Stimulated activated CD8-positive, alpha-beta memory T cell treated with anti-CD3 and anti-CD28 coated beads, Interleukin-4, amount 100 ng/mL, for 1 hour (primary cell): ENCODE measurements at regions not wholly inside any gene's neighbourhood (a gene's known extent, or its start where the extent isn't known, plus 50 kb on each side); places are given as distances from the start of the nearest gene placed in this dataset.

Experiments
- DNase-seq, 2 donors: peaks; one replicate each; pipeline ENCODE4 v3.0.0-alpha.2; 2020; ENCODE audit warnings: low read depth in 2 of 2, low spot score in 1 of 2

DNA sequence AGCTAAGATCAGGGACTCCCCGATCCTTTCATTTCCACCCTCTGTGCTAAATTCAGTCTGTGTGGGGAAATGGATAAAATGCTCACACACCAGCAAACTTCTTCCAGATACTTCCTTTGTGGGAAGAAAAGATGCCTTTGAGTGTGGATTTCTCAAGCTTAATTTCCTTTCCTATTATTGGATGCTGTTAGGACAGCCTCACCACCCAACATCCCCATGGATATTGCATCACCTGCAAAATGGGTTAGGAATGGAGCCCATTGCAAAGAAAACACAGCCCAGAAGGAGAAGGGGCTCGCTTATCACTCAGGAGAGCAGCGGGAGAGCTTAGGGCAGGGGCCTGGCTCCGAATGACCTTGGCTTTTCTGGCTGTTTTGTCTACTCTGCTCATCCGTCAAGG lies 272.2 kb downstream of the CDC5L start:
- DNase-seq = no peak

DNA sequence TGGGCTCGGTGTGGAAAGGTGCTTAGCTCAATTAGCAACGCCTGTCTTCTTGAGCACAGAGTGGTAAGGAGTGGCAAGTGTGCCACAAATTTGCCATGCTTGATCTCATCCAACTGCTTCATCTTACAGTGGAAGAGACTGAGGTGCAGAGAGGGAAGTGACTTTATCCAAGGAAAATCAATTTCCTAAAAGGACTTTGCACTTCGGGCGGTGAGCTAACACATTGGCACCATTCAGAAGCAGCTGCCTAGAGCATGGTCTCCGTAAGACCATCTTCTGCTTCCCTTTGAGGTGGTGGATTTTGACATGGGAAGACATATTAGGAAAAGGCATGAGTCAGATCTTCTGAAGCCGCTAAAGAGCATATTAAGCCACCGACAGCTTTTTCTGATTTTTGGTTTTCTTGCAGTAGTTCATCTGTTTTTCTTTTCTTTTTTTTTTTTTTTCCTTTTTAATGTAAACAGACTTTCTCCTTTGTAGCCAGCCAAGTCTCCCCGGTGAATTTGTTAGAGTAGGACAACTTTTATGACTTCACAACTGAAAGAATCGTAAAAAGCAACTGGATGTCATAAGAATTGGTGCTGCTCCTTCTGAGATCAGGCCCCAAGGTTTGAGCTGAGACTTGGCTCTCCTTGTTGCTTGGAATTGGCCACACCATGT lies 273.2 kb downstream of the CDC5L start:
- DNase-seq = no peak

DNA sequence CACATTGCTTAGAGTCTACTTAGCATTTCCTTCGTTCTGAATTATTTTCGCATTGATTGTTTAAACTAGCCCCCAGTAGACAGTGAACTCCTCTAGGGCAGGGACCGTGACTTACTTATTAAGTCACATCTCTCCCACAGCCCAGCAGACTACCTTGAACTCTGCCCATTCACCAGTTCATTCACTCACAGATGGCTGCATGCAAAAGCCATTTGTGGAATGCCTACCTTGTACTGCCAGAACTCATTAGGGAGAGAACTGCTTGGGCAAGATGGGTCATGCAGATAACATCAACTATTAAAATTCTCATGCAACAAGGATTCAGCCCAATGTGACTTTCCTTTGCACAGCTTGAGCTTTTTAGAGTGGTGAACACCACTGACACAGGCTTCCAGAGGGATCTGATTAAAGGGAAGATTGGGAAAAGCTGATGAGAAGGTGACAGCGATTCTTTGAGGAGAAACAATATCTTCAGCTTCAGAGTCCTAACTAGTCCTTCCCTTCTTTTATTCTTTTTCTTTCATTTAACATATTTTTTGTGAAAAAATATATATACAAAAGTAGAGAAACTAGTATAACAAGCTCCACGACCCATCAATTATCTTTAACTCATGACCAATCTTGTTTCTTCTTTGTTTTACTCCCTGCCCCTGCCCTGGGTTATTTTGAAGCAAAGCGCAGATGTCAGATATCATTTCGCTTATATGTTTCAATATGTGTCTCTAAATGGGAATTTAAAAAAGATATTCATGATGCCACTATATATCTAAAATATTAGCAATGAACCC lies 273.9 kb downstream of the CDC5L start:
- DNase-seq = no peak

DNA sequence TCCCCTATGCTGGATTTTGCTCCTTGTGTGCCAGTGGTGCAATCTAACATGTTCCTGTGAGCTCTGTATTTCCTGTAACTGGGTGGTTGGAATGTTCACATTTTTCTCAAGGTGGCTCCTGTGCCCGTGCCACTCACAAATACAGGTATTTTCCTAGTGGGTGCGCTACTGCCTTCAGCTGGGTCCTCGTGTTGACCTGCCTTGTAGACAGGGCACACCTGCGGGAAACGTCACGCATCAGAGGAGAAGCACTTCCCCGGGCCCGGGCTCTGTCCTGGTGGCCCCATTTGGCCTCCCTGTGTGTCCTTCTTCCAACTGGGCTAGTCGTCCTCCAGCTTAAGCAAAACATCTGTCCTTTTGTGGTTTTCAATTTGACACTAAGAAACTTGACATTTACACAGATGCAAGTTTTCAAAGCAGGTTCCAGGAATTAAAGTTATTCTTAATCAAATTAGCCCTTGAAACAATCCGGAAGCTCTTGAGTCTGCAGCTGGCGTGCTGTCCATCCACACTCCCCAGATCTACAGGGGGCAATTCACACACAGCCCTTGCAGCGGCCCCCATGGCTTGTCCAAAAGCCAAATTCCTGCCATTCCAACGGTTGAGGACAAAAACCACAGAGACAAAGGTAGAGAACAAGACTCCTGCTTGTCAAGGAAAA lies 275.1 kb downstream of the CDC5L start:
- DNase-seq = no peak

DNA sequence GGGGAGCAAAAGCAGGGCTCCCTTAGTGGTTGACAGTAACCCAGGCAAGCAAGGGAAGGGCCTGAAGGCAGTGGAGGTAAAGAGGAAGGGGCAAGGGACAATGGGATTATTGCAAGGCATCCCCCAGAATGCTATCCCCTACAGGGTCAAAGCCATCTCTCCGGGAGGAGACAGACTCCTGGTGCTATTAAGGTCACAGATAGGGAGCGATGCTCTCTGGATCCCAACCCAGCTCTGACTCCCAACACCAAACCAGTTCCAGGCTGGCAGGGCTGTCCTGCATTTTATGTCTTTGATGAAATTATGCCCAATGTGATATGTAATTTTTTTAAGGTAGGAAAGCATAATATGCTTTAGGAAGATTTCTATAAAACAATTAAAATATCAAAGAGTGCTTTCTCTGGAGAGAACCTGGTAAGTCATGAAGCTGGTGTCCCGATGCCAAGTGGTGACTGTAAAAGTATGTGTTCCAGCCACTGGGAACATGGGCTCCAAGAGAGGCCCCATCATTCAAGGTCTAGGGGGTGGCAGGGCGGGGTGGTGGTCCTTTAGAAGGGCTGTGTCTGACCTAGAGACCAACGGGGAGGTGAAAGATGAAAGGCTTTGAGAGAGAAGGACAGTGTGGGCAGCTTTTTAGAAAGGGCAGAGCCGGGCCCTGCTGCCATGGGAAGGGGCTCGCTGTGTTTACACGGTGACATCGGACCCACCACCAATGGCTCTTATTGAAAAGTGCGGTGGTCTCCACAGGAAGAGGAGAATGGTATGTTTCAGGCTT lies 276.5 kb downstream of the CDC5L start:
- no peak for DNase-seq

DNA sequence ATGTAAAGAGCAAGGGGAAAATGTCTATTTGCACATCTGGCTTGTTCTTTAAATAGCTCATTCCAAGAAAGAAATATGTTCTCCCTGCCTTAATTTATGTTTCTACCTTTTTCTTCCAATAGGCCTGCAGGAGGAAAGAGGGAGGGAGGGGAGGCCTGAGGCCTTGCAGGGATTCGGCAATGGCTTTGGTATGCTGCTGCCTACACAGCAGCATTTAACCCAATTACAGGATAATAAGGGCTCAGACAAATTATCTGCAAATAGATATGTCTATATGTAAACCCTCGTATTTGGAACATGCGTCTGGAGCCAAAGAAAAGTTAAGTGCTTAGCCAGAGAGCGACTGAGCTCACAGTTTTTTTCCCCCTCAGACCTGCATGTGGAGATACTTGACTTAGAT lies 277.2 kb downstream of the CDC5L start:
- DNase-seq = no peak

DNA sequence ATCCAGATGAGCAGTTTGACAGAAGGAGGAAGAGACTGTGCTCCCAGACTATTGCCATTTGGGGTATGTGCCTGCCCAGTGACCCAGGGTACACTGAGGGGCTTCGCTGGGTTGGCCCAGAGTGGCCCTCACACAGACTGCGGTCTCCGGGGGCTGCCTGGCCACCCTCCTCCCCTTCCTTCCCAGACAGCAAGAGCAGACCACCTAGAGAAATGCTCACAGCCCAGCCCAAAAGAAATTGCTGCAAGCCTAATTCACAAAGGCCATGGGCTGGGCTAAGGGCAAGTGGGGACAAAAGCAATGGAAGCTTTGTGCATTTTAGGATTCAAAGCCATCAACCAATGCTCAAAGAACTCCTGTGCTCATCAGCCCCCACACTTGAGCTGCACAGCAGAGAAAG lies 277.6 kb downstream of the CDC5L start:
- DNase-seq = no peak

DNA sequence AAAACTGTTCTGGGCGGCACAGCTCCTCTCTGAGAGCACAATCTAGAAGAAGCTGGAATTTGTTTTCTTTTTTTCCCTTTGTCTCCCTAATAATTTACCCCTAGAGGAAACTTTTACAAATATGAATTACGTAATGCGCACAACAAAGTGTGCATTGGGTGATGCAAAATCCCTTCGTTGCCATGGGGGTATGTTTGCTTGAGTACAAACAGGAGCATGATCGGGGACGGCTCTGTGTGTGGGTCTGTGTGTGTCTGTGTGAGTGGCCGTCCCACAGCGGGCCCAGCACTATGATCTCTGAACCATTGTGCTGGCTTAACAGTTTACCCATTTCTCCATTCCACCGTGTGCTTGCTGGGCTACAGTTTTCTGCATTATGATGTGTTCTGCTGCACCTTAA lies 278.2 kb downstream of the CDC5L start:
- no peak for DNase-seq

DNA sequence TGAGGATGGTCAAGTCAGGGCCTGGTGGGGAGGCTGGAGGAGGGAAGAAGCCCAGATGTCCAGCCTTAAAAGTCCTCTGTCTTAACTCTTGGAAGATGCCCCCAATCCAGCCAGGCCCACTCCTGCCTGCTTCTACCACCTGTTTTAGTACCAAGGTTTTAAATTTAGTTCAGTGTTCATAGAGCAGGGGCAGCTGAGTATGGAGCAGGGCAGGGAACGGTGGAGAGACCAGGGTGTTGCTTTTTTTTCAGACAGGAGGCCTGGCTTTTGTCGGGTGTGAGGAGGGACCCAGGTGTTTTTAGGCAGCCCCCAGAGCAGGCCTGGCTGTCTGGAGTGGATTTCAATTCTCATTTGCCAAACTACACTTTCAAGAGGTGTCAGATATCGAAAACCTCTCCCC lies 278.8 kb downstream of the CDC5L start:
- no peak for DNase-seq

DNA sequence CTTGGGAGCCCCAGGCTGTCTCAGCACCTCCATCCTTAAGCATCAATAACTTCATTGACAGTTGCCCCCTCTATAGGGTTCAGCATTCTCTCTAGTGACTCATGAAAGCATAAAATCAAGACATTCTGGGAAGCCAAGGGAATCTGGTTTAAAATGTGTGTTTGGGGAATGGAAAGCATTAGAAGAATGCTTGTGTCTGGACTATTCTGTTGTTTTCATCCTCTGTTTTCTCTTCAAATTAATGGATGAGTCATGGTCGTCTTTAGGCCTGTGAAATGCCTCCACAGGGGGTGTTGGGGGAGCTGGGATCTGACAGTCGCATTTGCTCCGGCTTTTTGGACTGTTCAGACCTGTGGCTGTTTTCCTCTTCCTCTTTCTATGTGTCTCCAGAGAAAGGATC lies 279.7 kb downstream of the CDC5L start:
- DNase-seq = no peak

DNA sequence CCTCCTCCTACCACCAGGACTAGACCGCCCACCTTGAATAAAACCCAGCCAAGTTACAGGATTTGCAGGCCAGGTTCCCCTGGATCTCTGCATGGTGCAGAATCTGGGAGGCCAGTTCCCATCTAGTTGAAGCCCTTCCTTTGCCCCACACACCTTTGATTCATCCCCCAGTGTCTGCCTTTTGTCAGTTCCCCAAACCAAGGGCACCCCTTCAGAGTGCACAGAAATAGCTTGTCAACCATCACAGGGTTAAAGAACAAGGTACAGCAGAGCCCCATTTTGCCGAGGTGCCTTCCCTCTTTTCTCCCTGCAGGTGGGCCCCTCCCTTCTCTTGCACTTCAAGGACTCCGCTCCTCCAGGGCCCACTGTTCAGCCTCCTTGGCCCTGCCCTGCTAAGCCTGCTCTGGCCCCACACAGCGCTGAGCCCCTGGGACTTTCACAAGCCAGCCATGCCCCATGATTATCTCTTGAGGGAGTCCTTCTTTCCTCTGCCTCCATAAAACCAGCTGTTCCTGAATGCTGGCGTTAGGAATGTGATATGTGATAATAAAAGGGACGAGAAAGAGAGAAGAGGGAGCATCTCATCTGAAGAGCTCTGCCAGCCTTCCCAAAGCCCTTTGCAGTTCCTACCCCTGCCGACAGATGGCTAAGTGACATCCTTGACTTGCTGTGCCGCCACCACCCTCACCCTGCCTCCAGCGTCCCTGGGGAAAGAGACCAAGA lies 280.3 kb downstream of the CDC5L start:
- no peak for DNase-seq

DNA sequence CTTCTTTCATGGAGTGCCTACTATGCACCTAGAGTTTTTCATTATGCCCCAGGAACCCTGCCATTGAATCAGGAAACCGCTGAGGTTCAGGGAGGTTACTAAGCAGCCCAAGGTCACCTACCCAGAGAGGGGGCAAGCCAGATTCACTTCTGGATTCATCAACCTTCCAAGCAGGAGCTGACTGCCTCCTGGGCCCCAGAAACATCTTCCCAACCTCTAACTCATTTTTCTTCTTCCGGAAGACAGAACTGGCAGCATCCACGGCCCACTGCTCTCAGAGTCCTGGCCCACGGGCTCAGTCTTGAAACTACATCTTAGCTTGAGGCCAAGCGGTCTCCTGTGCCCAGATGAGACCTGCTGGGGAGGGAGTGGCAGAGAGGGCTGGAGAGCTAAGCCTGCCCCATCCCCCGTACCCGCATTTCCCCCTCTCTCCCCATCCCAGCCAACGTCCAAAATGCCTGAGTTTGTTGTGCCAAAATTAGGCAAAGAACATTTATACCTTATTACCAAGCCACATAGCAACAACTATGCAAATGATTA lies 281.0 kb downstream of the CDC5L start:
- no peak for DNase-seq

DNA sequence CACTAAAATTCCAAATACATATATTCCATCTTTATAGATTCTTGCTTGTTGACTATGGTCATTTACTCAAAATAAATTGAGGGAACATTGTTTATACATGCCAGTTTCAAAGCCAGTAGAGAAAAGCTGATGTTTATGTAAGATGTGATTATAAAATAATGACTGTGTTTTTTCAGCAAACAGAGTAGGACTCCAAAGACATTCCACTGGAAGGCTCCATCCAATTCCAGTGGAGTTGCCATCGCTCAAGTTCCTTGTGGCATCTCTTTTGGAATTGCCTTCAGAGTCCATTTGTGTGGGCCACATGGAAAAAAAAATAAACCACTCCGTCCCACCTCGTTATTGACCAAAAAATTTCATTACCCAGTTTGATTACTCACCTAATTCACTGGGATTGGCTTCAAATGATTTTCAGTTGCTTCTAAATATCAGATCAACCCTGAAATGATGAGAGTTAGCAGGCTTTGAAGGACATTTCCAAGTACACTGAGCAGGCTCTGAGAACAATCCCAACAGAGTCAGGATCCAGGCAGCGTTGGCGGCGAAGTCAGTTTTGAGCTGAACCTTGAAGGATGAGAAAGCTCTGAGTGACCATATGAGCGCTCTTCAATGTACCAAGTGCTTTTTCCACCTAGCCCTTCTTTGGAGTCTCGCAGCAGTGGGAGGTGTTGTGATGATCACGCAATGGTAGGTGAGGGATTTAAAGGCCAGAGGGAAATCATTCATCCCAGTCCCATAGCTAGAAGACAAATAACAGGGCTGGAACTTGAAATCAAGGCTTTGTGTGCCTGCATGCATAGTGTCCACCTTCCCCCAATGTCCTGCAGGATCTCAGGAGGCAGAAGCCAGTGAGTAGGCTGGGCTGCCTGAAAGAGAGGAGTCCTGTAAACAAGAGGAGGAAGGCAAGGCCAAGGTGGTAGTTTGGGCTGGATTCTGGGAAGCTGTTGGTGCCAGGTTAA lies 281.7 kb downstream of the CDC5L start:
- DNase-seq = no peak

DNA sequence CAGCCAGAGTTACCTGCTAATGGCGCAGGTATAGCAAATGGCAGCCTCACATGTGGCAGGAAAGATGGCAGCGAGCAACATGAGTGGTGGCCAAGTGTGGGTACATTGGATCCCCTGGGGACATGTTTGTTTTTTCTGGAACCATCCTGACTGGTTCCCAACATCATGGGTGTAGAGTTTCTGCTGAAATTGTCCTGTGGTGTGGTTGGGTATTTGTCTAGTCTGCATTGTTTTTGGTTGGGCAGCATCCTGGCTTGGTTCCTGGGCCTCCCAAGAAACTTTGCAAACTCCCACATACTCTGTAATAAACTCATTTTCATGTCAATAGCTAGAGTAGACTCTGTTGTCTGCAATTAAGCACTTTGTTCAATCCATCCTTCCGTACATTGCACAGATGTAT lies 282.6 kb downstream of the CDC5L start:
- no peak for DNase-seq

DNA sequence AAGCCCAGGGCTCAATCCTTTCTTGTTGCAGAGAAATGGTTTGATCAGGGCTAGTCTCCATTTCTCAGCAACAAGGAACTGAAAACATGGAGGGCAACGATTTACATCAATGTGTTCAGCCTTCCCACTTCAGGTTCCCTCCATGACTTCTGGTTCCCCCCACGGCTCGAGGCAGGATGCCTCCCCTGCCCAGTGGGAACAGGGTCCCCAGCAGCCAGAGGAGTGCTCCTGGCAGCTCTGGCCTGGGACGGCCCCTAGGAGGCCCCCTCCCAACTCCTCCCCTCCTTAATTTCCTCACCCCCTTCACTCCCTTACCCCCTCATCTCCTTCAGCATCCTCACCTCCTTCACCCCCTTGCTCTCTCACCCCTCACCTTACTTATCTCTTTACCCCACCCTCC lies 283.8 kb downstream of the CDC5L start:
- DNase-seq = no peak

DNA sequence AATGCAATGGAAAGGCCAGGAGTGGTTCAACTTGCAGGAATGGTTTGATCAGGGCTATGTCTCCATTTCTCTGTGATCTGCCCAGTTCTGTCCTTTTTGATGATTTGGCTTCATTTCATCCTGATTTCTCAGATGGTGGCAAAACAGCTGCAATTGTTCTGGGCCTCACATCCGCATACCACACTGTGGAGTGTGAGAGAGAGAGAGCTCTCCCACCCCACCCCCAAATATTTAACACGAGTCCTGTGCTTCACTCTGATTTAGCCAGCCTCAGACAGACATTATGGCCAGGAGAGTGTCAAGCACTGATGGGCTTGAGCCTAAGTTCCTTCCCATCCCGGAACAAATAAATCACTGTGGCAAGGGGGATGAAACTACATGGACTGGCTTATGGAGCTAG lies 284.6 kb downstream of the CDC5L start:
- DNase-seq = no peak

DNA sequence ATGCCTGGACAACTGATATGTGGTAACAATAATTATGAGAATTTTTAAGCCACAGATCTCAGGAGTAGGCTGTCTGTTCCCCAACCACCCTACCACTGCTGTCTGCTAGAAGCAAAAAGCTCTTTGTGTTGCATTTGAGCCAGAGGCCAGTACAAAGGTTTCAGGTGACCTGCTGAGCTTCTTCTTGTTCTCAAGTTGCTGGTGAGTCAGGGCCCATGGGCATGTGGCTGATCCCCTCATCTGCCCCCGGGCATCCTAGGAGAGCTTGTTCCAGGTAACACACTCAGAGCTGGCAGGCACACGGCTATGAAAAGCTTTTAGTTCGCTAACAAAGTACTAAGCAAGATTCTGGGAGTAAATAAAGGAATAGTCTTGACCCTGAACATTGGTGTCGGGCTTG lies 285.3 kb downstream of the CDC5L start:
- DNase-seq = no peak

DNA sequence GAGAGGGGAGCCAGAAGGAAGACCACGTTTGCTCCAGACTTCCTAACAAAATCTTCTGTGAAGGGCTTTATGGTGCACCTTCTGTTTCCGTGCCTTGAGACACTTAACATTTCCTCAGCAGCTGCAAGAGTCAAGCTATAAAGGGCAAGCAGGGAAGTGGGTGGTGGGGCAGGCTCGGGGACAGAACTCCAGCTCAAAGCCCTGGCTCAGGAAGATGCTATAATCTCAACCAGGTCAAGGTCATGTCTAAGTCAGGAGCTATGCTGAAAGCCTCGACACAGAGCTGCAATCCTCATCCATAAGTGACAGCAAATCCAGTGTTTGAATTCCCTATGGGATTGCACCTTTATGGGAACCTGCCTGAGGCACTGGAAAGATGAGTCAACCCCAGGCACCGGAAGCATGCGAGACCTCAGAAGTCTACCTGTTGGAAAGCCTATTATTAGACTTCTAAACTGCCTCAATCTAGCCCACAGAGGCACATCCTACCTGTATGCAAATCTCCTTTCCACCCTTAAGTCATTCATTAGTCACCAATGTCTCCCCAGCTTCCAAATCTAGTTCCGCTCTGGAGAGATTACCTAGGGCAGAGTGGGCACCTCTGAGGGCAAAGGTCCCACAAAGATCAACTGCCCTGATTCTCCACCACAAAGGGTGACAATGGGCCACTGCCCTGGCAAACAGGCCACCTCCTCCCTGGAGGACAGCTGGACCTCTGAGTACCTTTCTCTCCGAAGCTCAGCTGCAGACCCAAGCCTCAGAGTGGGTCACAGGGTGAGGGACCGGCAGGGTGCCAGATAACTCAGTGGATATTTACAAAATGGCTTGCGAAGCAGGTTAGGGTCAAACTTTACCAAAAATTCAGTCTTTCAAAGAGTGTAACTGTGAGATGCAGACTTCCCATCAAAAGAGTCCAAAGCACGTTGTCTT lies 287.0 kb downstream of the CDC5L start:
- DNase-seq = no peak

DNA sequence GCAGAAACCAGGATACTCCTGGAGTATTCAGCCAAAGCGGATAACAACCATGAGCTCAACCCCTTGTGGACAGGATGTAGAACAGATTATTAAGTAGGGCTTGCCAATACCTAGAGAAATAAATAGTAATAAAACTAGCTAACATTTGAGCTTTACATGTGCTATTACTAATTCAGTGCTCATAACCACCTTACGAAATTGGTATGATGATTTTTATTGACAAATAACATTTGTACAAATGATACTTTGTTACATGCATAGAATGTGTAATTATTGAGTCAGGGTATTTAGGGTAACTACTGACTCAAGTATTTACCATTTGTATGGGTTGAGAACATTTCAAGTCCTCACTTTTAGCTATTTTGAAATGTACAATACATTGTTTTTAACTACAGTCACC lies 287.9 kb downstream of the CDC5L start:
- no peak for DNase-seq
